K562 (cell line): ENCODE measurements at regions not wholly inside any gene's neighbourhood (a gene's known extent, or its start where the extent isn't known, plus 50 kb on each side); places are given as distances from the start of the nearest gene placed in this dataset.

Source experiments
- ATAC-seq: fragments of 200-7000 bp; cut with Tn5 transposase; 3 replicates; pipeline ENCODE4 v1.9.1; 2020; ENCODE audit warnings: moderate library complexity
- BruUV-seq: library from RNA; stranded (reverse); fragments of 400-500 nt; replicated peaks from 2 replicates; lab custom pipeline; 2021; lab: Mats Ljungman, UMichigan
- CTCF ChIA-PET: fragments of 300-600 bp; formaldehyde crosslinking; extraction: SDS; loops from one replicate; lab custom pipeline; 2021; ENCODE audit warnings: low intra/inter-chr PET ratio; lab: Yijun Ruan, JAX
- POLR2A ChIA-PET: fragments of 300-600, 350-650 bp; sonication (Branson Sonifier 250); formaldehyde crosslinking; extraction: SDS; loops from one replicate; lab custom pipeline; 2021; ENCODE audit warnings: antibody characterized with exemption, inconsistent platforms; lab: Yijun Ruan, JAX
- DNase-seq, 4 experiments: peaks; one replicate each; pipeline versions ENCODE4 v3.0.0 to v3.0.0-alpha.2; 2011 to 2018; ENCODE audit warnings: low spot score in 3 of 4, mixed read lengths in 3 of 4; ENCODE audit errors: extremely low read depth in 1 of 4
- FAIRE-seq: peaks from 2 replicates; lab custom pipeline; 2011; peaks lifted over from hg19 to GRCh38; lab: Jason Lieb, UNC
- H2AFZ ChIP-seq: 2 replicates; pipeline ENCODE4 v1.6.0; 2011; ENCODE audit warnings: low read depth, low read length, control low read depth, inconsistent platforms
- H3K27ac ChIP-seq: fragments of 200-600 bp; 3 replicates; pipeline ENCODE4 v1.8.0; 2011; ENCODE audit warnings: low read depth, mild to moderate bottlenecking, control low read depth, inconsistent platforms, low read length, moderate library complexity, mixed read lengths; ENCODE audit errors: extremely low read depth
- H3K27me3 ChIP-seq, 2 experiments: fragments of 300-600 bp in 1 of 2; 2 replicates in 1 of 2; 3 replicates in 1 of 2; pipeline versions ENCODE4 v1.6.0 to v1.8.0; 2011; ENCODE audit warnings: inconsistent platforms in 2 of 2, low read length in 2 of 2, mild to moderate bottlenecking in 1 of 2, mixed read lengths in 1 of 2, moderate library complexity in 1 of 2; ENCODE audit not compliant: control insufficient read depth in 2 of 2, insufficient read depth in 2 of 2
- H3K36me3 ChIP-seq: fragments of 300-600 bp; 3 replicates; pipeline ENCODE4 v1.8.0; 2011; ENCODE audit warnings: mild to moderate bottlenecking, low read length, inconsistent platforms; ENCODE audit not compliant: control insufficient read depth, insufficient read depth
- H3K4me1 ChIP-seq, 2 experiments: fragments of 200-600 bp in 1 of 2; replicated peaks in 1 of 2; 2 replicates in 1 of 2; 3 replicates in 1 of 2; pipeline versions ENCODE4 v1.5.1 to v1.8.0; 2011; ENCODE audit warnings: inconsistent platforms in 2 of 2, low read length in 2 of 2, mild to moderate bottlenecking in 1 of 2, mixed read lengths in 1 of 2, moderate library complexity in 1 of 2; ENCODE audit not compliant: control insufficient read depth in 2 of 2, insufficient read depth in 2 of 2
- H3K4me2 ChIP-seq: 2 replicates; pipeline ENCODE4 v1.6.1; 2011; ENCODE audit warnings: low read length, control low read depth, inconsistent platforms, mixed read lengths; ENCODE audit not compliant: insufficient read depth
- H3K4me3 ChIP-seq: fragments of 200-600 bp; sonication (generic), shearing (Covaris generic); 2 replicates; pipeline ENCODE4 v1.5.1; 2016; ENCODE audit warnings: control low read depth, inconsistent platforms
- H3K79me2 ChIP-seq: fragments of 200-600 bp; 3 replicates; pipeline ENCODE4 v1.8.0; 2011; ENCODE audit warnings: low read length, inconsistent platforms; ENCODE audit not compliant: control insufficient read depth, insufficient read depth
- H3K9ac ChIP-seq, 2 experiments: 2 replicates each; pipeline versions ENCODE4 v1.6.0 to v1.6.1; 2011; ENCODE audit warnings: low read depth in 2 of 2, low read length in 2 of 2, control low read depth in 1 of 2, inconsistent platforms in 1 of 2, mild to moderate bottlenecking in 1 of 2, mixed read lengths in 1 of 2; ENCODE audit not compliant: insufficient read depth in 1 of 2
- H3K9me1 ChIP-seq: one replicate; pipeline ENCODE4 v1.6.0; 2011; ENCODE audit warnings: inconsistent platforms, mild to moderate bottlenecking, low read length, moderate library complexity; ENCODE audit not compliant: control insufficient read depth, insufficient read depth
- H3K9me3 ChIP-seq: replicated peaks from 2 replicates; pipeline ENCODE4 v1.5.1; 2011; ENCODE audit warnings: low read depth, low read length, inconsistent platforms; ENCODE audit not compliant: control insufficient read depth, insufficient read depth
- H4K20me1 ChIP-seq: replicated peaks from 2 replicates; pipeline ENCODE4 v1.6.1; 2011; ENCODE audit warnings: low read length, inconsistent platforms, mixed read lengths; ENCODE audit not compliant: control insufficient read depth, insufficient read depth
- CHD2 ChIP-seq: IDR thresholded peaks from 2 replicates; pipeline ENCODE4 v1.6.1; 2011; ENCODE audit warnings: low read depth, low read length
- CREM ChIP-seq: IDR thresholded peaks from 2 replicates; pipeline ENCODE4 v1.6.1; 2014; ENCODE audit warnings: antibody characterized with exemption, low read depth
- HNRNPK ChIP-seq: fragments of 200-400 bp; formaldehyde crosslinking; IDR thresholded peaks from one replicate; pipeline ENCODE4 v1.6.1; 2018; ENCODE audit warnings: mild to moderate bottlenecking, low read depth, low read length; ENCODE audit not compliant: poor library complexity, severe bottlenecking
- MAFF ChIP-seq: IDR thresholded peaks from 2 replicates; pipeline ENCODE4 v1.6.1; 2012; ENCODE audit warnings: low read length, improper control_type of control experiment
- NONO ChIP-seq, 2 experiments: fragments of 200-400 bp in 1 of 2; fragments of 450-650 bp in 1 of 2; formaldehyde crosslinking in 1 of 2; IDR thresholded peaks; 2 replicates each; pipeline ENCODE4 v1.6.1; 2017; ENCODE audit warnings: low read depth in 2 of 2, mild to moderate bottlenecking in 2 of 2, moderate library complexity in 2 of 2, low read length in 1 of 2
- SNIP1 ChIP-seq: fragments of 450-650 bp; IDR thresholded peaks from 2 replicates; pipeline ENCODE4 v1.7.1; 2017; ENCODE audit warnings: low read depth, mild to moderate bottlenecking
- ZNF583 ChIP-seq: fragments of 250-450 bp; sonication (Bioruptor Pico); IDR thresholded peaks from 2 replicates; pipeline ENCODE4 v1.4.0; 2020
- ZNF830 ChIP-seq: fragments of 250-450 bp; sonication (Bioruptor Pico); IDR thresholded peaks from 2 replicates; pipeline ENCODE4 v1.5.0; 2021; ENCODE audit warnings: mild to moderate bottlenecking
- WGBS: fragments of 100-300 bp; shearing (Covaris generic); methylation state at CpG from one replicate; pipeline ENCODE4 v1.1.6; 2016; ENCODE audit warnings: low coverage, mixed read lengths; ENCODE audit not compliant: insufficient coverage; ENCODE audit errors: missing lambda C conversion rate; 5-methylcytosine and 5-hydroxymethylcytosine counted together
- in situ Hi-C: fragments of 300-500 bp; cut with MboI; formaldehyde crosslinking; loops from 4 replicates; pipeline ENCODE4 v1.15.0; 2018; ENCODE audit warnings: inconsistent platforms, mixed read lengths
- intact Hi-C: fragments of 100-400 bp; cut with micrococcal nuclease; formaldehyde crosslinking; loops from 2 replicates; pipeline ENCODE4 v1.14.2; 2022
- TF ChIP-seq, protein P1 (sequence below): sonication (generic); formaldehyde crosslinking; IDR thresholded peaks from 2 replicates; pipeline ENCODE4 v1.5.0; 2020; ENCODE audit warnings: missing genetic modification reagents
- TF ChIP-seq, protein P2 (sequence below): fragments of 250-450 bp; sonication (Bioruptor Pico); IDR thresholded peaks from 2 replicates; pipeline ENCODE4 v1.5.0; 2021; ENCODE audit warnings: mild to moderate bottlenecking, borderline replicate concordance
- TF ChIP-seq, protein P3 (sequence below): fragments of 250-450 bp; sonication (Bioruptor Pico); IDR thresholded peaks from 2 replicates; pipeline ENCODE4 v1.4.0; 2020; ENCODE audit warnings: mild to moderate bottlenecking, moderate library complexity

DNA sequence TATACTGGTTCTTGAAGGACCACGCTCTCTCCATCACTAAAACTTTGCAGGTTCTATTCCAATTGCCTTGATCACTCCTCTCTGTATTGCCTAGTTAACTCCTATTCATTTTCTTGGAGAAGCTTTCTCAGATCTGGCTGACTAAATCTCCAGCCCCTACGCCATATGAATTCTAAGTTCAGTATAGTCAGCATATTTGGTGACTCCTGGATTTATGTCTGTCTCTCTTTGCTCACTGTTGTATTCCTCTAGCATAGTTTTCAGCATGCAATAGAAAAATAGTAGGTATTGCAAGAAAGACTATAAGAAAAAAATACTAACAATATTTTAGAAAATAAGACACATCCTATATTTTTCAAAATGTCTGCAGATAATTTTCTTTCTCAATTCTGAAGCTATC is 579.7 kb downstream of the CDH11 start:
- Histone ChIP-seq H3K9ac (no peak overlapping the region), H3K79me2 (no peaks in the 10 kb centered on the region), H3K27me3 (no peaks in the 10 kb centered on the region), H3K36me3 (no peaks in the 10 kb centered on the region), H4K20me1 (no peaks in the 10 kb centered on the region), H2AFZ (no peak overlapping the region), H3K4me2 (no peak overlapping the region), H3K9me3 (peaks cover 1% of the 10 kb centered on the region; the same call in 1 of the 2 replicates), H3K4me1 (no peaks in the 10 kb centered on the region), H3K27ac (no peak overlapping the region), H3K4me3 (no peak overlapping the region), H3K9me1 (no peaks in the 10 kb centered on the region)
- ChIA-PET CTCF (no interaction called here), POLR2A (interaction anchor here (0.6 kb wide), 1 partner anchor 115 kb away, joined by 5 read pairs; no protein-coding TSS in a partner anchor)
- TF ChIP-seq HNRNPK = no peak
- peak; percentile 32 for TF ChIP-seq MAFF
- no peak for TF ChIP-seq ZNF583 (CRISPR knock-in tag)
- in situ Hi-C loops = no loop called here
- no peak for ATAC-seq
- WGBS = 0% methylated on average over 2 of the region's 2 CpGs
- DNase-seq = no peak
- no TSS peak for BruUV-seq
- intact Hi-C loops = no loop called here
- no peak for FAIRE-seq

DNA sequence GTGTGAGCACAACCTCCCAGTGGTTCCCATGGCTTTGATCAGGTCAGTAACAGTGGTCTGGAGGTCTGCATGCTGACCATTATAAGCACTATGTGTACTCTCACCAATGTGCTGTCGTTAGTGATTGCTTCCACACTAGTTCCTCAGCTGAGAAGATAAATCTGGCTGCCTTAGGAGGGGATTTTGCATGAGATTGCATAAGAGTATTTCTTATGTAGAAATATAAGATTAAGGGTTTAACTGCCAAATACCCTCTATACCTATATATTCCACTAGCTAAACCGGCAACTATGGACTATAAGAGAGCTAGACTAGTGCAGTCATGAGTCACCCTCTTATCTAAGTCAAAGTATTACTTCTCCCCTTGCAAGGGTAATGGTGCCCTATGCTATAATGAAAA is 580.2 kb downstream of the CDH11 start:
- DNase-seq = no peak
- no TSS peak for BruUV-seq
- Histone ChIP-seq H3K9ac (no peak overlapping the region), H3K4me2 (no peak overlapping the region), H3K36me3 (no peaks in the 10 kb centered on the region), H3K4me1 (no peaks in the 10 kb centered on the region), H2AFZ (no peak overlapping the region), H3K9me3 (peaks cover 1% of the 10 kb centered on the region; the same call in 1 of the 2 replicates), H3K9me1 (no peaks in the 10 kb centered on the region), H3K27me3 (no peaks in the 10 kb centered on the region), H3K27ac (no peak overlapping the region), H4K20me1 (no peaks in the 10 kb centered on the region), H3K4me3 (no peak overlapping the region), H3K79me2 (no peaks in the 10 kb centered on the region)
- in situ Hi-C loops = no loop called here
- POLR2A ChIA-PET = interaction anchor here (0.6 kb wide), 1 partner anchor 115 kb away, joined by 5 read pairs; no protein-coding TSS in a partner anchor
- CTCF ChIA-PET = no interaction called here
- intact Hi-C loops = no loop called here
- no peak for ATAC-seq
- 0% methylated on average over 2 of the region's 2 CpGs for WGBS
- FAIRE-seq = no peak
- TF ChIP-seq MAFF (no peak), CHD2 (no peak), CREM (no peak), NONO (IDR thresholded peaks at IDR 0.05; ENCODE audit: low read depth in 2 of 2, low read length in 1 of 2) (no peak), ZNF830 (no peak), SNIP1 (no peak)
- TF ChIP-seq, protein P1, sequence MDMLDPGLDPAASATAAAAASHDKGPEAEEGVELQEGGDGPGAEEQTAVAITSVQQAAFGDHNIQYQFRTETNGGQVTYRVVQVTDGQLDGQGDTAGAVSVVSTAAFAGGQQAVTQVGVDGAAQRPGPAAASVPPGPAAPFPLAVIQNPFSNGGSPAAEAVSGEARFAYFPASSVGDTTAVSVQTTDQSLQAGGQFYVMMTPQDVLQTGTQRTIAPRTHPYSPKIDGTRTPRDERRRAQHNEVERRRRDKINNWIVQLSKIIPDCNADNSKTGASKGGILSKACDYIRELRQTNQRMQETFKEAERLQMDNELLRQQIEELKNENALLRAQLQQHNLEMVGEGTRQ (CRISPR knock-in tag) = no peak
- TF ChIP-seq, protein P2, sequence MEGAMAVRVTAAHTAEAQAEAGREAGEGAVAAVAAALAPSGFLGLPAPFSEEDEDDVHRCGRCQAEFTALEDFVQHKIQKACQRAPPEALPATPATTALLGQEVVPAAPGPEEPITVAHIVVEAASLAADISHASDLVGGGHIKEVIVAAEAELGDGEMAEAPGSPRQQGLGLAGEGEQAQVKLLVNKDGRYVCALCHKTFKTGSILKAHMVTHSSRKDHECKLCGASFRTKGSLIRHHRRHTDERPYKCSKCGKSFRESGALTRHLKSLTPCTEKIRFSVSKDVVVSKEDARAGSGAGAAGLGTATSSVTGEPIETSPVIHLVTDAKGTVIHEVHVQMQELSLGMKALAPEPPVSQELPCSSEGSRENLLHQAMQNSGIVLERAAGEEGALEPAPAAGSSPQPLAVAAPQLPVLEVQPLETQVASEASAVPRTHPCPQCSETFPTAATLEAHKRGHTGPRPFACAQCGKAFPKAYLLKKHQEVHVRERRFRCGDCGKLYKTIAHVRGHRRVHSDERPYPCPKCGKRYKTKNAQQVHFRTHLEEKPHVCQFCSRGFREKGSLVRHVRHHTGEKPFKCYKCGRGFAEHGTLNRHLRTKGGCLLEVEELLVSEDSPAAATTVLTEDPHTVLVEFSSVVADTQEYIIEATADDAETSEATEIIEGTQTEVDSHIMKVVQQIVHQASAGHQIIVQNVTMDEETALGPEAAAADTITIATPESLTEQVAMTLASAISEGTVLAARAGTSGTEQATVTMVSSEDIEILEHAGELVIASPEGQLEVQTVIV (CRISPR knock-in tag) = no peak
- TF ChIP-seq, protein P3, sequence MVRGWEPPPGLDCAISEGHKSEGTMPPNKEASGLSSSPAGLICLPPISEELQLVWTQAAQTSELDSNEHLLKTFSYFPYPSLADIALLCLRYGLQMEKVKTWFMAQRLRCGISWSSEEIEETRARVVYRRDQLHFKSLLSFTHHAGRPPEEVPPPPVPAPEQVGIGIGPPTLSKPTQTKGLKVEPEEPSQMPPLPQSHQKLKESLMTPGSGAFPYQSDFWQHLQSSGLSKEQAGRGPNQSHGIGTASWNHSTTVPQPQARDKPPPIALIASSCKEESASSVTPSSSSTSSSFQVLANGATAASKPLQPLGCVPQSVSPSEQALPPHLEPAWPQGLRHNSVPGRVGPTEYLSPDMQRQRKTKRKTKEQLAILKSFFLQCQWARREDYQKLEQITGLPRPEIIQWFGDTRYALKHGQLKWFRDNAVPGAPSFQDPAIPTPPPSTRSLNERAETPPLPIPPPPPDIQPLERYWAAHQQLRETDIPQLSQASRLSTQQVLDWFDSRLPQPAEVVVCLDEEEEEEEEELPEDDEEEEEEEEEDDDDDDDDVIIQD (CRISPR knock-in tag) = no peak
